Stimulated activated effector memory CD8-positive, alpha-beta T cell treated with anti-CD3 and anti-CD28 coated beads, Interleukin-12 subunit alpha, Interleukin-12 subunit beta, amount 100 ng/mL, for 72 hours (primary cell): ENCODE measurements at regions not wholly inside any gene's neighbourhood (a gene's known extent, or its start where the extent isn't known, plus 50 kb on each side); places are given as distances from the start of the nearest gene placed in this dataset.
"Not testable (repeated sequence)": the region's sequence is repeated elsewhere in the genome, so short reads cannot be mapped to it uniquely, and the experiment has no call there.

Source experiments
- ATAC-seq: fragments of 150-1000 bp; cut with Tn5 transposase; 2 replicates; pipeline ENCODE4 v1.10.0; 2021
- DNase-seq, 2 donors: peaks; one replicate each; pipeline ENCODE4 v3.0.0; 2021 to 2022; ENCODE audit warnings: low spot score in 2 of 2
- H3K27ac Mint-ChIP-seq: one replicate; pipeline ENCODE4 v1.8.0; 2022; ENCODE audit warnings: mild to moderate bottlenecking, mixed read lengths
- H3K36me3 Mint-ChIP-seq: one replicate; pipeline ENCODE4 v1.8.0; 2022; ENCODE audit warnings: mild to moderate bottlenecking, mixed read lengths
- H3K4me1 Mint-ChIP-seq: one replicate; pipeline ENCODE4 v1.8.0; 2022; ENCODE audit warnings: mixed read lengths
- H3K4me3 Mint-ChIP-seq: one replicate; pipeline ENCODE4 v1.8.0; 2022; ENCODE audit warnings: mild to moderate bottlenecking, mixed read lengths
- H3K9me3 Mint-ChIP-seq: one replicate; pipeline ENCODE4 v1.8.0; 2022; ENCODE audit warnings: mixed read lengths

DNA sequence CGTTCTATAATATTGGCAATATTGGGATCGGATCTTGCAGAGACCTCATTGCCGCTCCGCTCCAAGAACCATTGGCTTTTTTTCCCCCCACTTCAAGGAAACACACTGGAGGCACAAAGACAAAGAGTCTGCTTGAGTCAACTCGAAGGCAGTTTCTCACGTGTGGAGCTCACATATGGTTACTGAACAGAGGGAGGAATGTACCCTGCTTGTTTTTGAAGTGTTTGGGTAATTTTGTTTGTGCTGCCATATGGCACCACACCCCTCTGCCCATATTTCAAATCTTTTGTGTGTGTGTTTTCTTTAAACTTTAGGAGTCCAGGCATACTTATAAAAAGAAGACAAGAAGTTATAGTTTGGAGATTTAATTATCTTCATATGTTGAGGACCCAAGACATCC, 595.9 kb downstream of the DTWD2 start:
- Mint-ChIP-seq H3K4me3 (no peak overlapping the region), H3K27ac (no peak overlapping the region), H3K36me3 (no peaks in the 10 kb centered on the region), H3K4me1 (no peaks in the 10 kb centered on the region), H3K9me3 (peaks cover 5% of the 10 kb centered on the region)
- DNase-seq, result no peak
- ATAC-seq, result no peak

DNA sequence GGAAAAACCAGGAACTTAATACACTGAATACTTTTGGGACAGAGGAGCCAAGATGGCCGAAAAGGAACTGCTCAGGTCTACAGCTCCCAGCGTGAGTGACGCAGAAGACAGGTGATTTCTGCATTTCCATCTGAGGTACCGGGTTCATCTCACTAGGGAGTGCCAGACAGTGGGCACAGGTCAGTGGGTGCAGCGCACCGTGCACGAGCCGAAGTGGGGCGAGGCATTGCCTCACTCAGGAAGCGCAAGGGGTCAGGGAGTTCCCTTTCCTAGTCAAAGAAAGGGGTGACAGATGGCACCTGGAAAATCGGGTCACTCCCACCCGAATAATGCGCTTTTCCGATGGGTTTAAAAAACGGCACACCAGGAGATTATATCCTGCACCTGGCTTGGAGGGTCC, 605.4 kb downstream of the DTWD2 start:
- H3K36me3 Mint-ChIP-seq, H3K4me1 Mint-ChIP-seq, ATAC-seq, H3K4me3 Mint-ChIP-seq, H3K27ac Mint-ChIP-seq, DNase-seq: not testable (repeated sequence)
- H3K9me3 Mint-ChIP-seq, result peaks cover 12% of the 10 kb centered on the region

DNA sequence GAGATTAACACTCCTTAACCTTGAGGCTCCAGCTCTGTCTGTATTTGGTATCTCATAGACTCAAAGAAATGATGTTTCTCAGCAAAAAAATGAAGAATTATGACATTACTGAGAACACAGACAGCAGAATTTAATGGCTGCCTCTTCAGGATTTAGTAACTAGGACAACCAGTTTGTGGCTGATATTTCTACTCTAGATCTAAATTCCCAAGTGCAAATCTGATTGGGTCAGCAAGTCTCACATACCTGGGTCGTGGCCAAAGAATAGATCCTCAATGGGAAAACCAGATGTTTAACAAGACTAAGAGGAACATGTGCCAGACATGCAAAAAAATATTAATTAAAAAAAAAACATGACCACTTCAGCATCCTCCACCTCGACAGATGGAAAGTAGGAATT, 608.9 kb downstream of the DTWD2 start:
- DNase-seq (no peak), ATAC-seq (no peak)
- Mint-ChIP-seq H3K9me3 (peaks cover 10% of the 10 kb centered on the region), H3K4me3 (no peak overlapping the region), H3K4me1 (no peaks in the 10 kb centered on the region), H3K36me3 (no peaks in the 10 kb centered on the region), H3K27ac (no peak overlapping the region)

DNA sequence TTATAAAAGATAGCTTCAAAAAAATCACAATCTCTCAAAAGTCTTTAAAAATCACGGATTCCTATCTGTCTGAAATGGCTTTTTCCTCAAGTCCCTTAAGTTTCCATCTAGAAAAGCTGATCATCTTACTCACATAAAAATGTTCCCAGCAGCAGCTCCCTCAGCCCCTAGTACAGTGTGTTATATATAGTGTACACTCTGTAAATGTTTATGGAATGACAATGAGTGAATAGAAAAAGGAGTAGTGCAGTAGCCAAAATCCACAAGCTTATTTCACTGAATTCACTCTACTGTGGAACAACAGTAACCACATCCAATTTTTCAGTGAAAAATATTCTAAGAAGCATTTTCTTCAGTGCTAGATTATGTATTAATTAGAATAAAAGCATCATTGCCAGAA, 609.4 kb downstream of the DTWD2 start:
- Mint-ChIP-seq H3K4me3 (no peak overlapping the region), H3K36me3 (no peaks in the 10 kb centered on the region), H3K9me3 (peaks cover 10% of the 10 kb centered on the region), H3K27ac (no peak overlapping the region), H3K4me1 (no peaks in the 10 kb centered on the region)
- DNase-seq (no peak), ATAC-seq (no peak)

DNA sequence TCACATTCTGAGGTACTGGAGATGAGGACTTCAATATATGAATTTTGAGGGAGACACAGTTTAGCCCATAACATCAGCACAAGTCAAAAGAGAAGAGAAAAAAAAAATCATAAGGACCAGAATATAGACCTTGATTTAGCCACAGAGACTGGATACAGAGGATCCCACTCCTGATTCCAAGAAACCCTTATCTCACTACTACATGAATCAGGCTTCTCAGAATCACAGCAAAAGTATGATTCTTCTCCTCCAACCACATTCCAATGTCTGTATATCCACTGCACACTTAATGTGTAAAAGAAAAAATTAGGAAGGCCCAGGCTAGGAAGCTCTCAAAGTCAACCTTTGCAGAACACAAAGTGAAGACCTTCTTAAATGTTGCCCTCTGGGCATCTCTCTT, 610.9 kb downstream of the DTWD2 start:
- peaks cover 9% of the 10 kb centered on the region for H3K9me3 Mint-ChIP-seq
- ATAC-seq, result no peak

DNA sequence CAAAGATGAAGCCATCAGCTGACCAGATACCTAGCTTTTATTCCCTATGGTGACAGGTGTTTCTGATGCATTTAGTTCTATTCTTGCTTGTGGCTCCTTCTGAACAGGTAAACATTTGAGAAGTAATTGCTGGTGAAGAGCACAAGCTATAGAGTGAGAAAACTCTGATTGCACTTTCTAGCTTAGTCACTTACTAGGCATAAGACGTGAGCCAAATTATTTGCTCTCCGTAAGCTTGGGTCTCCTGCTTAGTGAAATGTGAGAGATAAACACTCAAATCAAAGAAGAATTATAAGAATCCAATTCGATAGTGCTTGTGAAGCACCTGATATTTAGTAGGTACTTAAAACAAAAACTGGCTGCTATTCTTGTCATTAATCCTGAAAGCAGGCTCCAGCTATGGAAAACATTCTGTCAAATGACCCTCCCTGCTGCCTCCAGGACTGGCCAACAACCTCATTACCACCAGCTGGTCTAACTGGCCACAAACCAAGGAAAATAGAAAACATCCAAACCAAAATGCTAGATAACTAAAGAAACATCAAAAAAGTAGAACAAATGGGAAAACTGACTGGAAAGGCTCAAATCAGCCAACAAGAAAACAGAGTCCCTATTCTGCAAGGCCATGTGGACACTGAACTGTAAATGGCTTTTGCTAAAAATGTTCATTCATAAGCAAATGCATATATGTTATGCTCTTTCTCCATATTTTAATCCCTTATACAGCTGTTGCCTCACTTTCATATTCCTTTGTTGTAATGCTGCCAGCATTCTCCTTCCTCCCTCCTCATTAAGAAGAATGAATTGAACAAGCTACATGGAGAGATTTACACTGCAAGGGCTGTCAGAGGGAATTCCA, 616.1 kb downstream of the DTWD2 start:
- no peak overlapping the region for H3K27ac Mint-ChIP-seq
- H3K4me1 Mint-ChIP-seq, result no peaks in the 10 kb centered on the region
- DNase-seq, result no peak
- no peaks in the 10 kb centered on the region for H3K36me3 Mint-ChIP-seq
- H3K4me3 Mint-ChIP-seq, result no peak overlapping the region
- ATAC-seq, result no peak
- H3K9me3 Mint-ChIP-seq, result peaks cover 10% of the 10 kb centered on the region

More for the DNA sequence above, 610.9 kb downstream of the DTWD2 start:
- no peaks in the 10 kb centered on the region for H3K36me3 Mint-ChIP-seq
- no peaks in the 10 kb centered on the region for H3K4me1 Mint-ChIP-seq
- DNase-seq, result no peak
- H3K4me3 Mint-ChIP-seq, result no peak overlapping the region
- H3K27ac Mint-ChIP-seq, result no peak overlapping the region

DNA sequence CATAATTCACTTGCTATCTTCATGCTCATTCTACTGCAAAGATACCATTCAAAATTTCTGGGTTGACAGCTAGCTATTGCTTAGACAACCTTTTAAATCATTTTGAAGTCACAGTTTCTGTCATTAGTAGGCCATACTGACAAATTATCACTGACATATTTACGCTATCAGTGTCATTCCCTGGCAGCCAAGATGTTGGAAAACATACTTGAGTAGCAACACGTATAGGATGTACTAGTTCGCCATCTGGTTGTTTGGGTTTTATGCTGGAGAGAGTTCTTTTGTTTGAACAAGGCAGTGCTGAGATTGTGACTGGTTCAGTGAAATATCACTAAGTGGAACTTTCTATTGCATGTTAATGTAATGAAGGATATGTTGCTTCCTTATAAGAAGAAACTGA, 621.9 kb downstream of the DTWD2 start:
- H3K9me3 Mint-ChIP-seq, result peaks cover 5% of the 10 kb centered on the region
- no peak for DNase-seq
- no peaks in the 10 kb centered on the region for H3K36me3 Mint-ChIP-seq
- H3K4me3 Mint-ChIP-seq, result no peak overlapping the region
- ATAC-seq, result no peak
- no peak overlapping the region for H3K27ac Mint-ChIP-seq
- H3K4me1 Mint-ChIP-seq, result no peaks in the 10 kb centered on the region

DNA sequence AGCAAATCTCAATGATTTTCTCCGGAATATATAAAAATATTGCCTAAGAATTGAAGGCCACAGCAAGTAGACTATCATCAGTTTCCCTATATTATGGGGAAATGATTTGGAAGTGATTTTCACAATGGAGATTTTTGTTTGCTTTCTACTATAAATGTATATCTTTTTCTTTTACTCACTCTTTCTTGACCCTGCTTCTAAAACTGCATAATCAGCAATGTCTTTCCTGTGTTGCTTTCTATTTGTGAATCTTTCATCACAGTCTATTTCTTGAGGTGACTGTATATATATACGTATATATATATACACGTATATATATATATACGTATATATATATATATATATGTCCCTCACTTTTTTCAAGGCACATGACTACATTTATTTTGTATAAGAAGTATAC, 622.6 kb downstream of the DTWD2 start:
- no peaks in the 10 kb centered on the region for H3K4me1 Mint-ChIP-seq

DNA sequence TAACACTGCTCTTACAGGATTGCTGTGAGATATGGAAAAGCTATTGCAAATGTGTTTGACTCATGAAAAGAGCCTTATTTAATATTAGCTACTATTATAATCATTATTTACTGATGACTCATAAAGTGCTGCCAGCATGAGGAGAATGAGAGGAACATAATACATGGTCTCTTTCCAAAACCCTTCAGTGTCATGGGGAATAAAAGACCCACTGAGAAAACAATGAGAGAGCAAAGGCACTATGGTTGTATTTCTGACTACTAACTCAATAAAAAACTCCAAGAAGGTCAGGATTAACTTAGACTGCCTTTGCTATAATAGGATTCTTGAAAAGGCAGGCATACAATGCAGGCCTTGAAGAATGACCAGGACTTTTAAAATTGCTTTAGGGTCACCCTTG, 633.5 kb downstream of the DTWD2 start:
- Mint-ChIP-seq H3K36me3 (no peaks in the 10 kb centered on the region), H3K27ac (no peak overlapping the region), H3K9me3 (peaks cover 6% of the 10 kb centered on the region), H3K4me3 (no peak overlapping the region), H3K4me1 (no peaks in the 10 kb centered on the region)
- ATAC-seq (no peak), DNase-seq (no peak)

More for the DNA sequence above, 622.6 kb downstream of the DTWD2 start:
- DNase-seq (no peak), ATAC-seq (no peak)
- Mint-ChIP-seq H3K27ac (no peak overlapping the region), H3K4me3 (no peak overlapping the region), H3K36me3 (no peaks in the 10 kb centered on the region), H3K9me3 (peaks cover 5% of the 10 kb centered on the region)

DNA sequence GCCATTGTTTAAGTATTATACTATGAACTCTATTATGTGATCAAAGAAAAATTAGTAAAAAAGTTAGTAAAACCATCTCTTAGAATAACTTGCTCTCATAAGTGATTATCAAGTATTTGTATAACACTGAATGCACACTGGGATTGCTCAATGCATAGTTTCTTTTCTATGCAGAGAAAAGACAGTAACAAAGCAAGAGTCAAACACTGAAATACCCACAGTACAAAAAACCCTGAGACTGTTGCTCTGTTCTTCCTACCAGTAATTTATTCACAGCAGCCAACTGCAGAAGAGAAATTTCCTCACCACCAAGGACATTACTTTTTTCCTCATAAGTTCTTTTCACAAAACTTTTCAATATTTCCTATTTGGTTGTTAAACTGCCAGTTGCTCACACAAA, 634.4 kb downstream of the DTWD2 start:
- Mint-ChIP-seq H3K4me3 (no peak overlapping the region), H3K27ac (no peak overlapping the region), H3K9me3 (peaks cover 6% of the 10 kb centered on the region), H3K36me3 (no peaks in the 10 kb centered on the region), H3K4me1 (no peaks in the 10 kb centered on the region)
- ATAC-seq (no peak), DNase-seq (no peak)

DNA sequence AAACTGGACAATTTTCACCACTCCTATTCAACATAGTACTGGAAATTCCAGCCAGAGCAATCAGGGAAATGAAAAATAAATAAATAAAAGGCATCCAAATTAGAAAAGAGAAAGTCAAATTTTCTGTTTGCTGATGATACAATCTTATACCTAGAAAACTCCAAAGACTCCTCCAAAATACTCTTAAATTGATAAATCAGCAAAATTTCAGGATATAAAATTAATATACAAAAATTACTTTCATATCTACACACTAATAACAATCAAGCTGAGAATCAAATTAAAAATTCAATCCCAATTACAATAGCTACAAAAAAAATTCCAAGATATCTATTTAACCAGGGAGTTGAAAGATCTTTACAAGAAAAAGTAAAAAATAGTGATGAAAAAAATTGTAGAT, 651.9 kb downstream of the DTWD2 start:
- H3K4me1 Mint-ChIP-seq, result no peaks in the 10 kb centered on the region

DNA sequence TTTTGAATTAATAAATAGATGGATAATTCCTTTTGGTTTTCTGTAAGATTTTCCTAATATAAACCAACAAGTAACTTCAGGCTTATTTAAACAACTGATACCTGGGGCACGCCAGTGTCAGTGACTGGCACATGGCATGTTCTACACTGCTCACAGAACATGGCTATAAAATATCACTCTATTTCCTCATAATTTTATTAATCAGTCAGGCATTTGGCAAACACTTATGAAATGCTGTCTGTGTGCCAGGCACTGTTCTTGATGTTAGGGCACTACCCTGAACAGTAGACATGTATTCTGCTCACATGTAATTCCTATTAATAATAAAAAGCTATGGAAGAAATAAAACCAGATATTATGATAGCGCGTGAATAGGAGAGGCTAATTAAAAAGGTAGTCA, 661.0 kb downstream of the DTWD2 start:
- ATAC-seq, result no peak
- no peak overlapping the region for H3K4me3 Mint-ChIP-seq
- DNase-seq, result no peak
- peaks cover 8% of the 10 kb centered on the region for H3K9me3 Mint-ChIP-seq
- no peaks in the 10 kb centered on the region for H3K4me1 Mint-ChIP-seq
- H3K27ac Mint-ChIP-seq, result no peak overlapping the region
- no peaks in the 10 kb centered on the region for H3K36me3 Mint-ChIP-seq

More for the DNA sequence above, 651.9 kb downstream of the DTWD2 start:
- no peaks in the 10 kb centered on the region for H3K36me3 Mint-ChIP-seq
- no peak for ATAC-seq
- H3K9me3 Mint-ChIP-seq, result peaks cover 18% of the 10 kb centered on the region
- H3K4me3 Mint-ChIP-seq, result no peak overlapping the region
- DNase-seq, result no peak
- H3K27ac Mint-ChIP-seq, result no peak overlapping the region

DNA sequence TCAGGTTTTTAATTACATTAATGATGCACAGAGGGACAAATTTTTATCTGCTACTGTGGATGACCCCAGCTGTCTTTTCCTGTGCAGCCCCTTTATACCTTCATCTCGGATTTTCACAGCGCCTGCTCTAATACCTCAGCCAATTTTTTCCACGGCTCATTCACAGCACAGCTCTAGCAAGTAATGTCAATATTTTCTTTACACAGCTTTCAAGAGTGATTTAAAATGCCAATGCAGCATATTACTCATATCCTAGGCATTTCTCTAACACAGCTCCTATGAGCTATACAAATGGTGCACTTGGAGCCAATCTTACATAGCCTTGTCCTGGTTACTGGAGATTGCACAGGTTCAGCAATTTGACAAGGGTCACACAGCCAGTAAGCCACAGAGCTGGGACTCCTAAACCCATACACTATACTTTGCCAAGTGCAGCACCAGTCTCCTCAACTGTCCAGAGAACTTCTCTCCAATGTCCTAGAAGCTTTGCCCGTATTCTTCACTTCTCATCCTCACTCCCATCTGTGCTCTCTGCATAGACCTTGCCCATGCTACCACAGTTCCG, 661.8 kb downstream of the DTWD2 start:
- Mint-ChIP-seq H3K36me3 (no peaks in the 10 kb centered on the region), H3K9me3 (peaks cover 9% of the 10 kb centered on the region), H3K27ac (no peak overlapping the region), H3K4me3 (no peak overlapping the region), H3K4me1 (no peaks in the 10 kb centered on the region)
- DNase-seq, result no peak
- peak; percentile 34 for ATAC-seq

DNA sequence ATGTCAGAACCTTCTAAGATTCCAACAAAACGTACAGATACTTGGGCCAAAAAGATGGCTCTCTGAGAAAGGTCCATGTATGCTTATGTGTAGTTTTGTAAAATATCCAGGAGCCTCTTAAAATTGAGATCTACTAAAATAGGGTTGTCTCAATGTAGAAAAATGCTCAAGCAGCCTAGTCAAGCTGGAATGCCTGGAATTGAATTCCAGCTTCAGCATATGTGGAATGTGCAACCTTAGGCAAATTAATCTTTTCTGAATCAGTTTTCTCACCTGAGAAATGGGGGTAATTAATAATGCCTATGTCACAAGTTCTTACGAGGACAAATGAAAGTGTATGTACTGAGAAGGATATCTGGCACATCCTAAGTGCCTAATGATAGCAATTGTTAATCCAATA, 662.4 kb downstream of the DTWD2 start:
- DNase-seq (no peak), ATAC-seq (no peak)
- Mint-ChIP-seq H3K36me3 (no peaks in the 10 kb centered on the region), H3K4me3 (no peak overlapping the region), H3K4me1 (no peaks in the 10 kb centered on the region), H3K9me3 (peaks cover 9% of the 10 kb centered on the region), H3K27ac (no peak overlapping the region)

DNA sequence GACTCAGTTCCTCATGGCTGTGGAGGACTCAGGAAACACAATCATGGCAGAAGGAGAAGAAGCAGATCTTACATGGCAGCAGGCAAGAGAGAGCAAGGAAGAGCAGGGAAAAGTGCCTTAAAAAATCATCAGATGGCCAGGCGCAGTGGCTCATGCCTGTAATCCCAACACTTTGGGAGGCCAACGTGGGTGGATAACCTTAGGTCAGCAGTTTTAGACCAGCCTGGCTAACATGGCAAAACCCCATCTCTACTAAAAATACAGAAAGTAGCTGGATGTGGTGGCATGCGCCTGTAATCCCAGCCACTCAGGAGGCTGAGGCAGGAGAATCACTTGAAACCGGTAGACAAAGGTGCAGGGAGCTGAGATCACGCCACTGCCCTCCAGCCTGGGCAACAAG, 664.6 kb downstream of the DTWD2 start:
- not testable (repeated sequence) for ATAC-seq, H3K4me3 Mint-ChIP-seq, DNase-seq, H3K36me3 Mint-ChIP-seq, H3K4me1 Mint-ChIP-seq, H3K27ac Mint-ChIP-seq
- peaks cover 18% of the 10 kb centered on the region for H3K9me3 Mint-ChIP-seq

DNA sequence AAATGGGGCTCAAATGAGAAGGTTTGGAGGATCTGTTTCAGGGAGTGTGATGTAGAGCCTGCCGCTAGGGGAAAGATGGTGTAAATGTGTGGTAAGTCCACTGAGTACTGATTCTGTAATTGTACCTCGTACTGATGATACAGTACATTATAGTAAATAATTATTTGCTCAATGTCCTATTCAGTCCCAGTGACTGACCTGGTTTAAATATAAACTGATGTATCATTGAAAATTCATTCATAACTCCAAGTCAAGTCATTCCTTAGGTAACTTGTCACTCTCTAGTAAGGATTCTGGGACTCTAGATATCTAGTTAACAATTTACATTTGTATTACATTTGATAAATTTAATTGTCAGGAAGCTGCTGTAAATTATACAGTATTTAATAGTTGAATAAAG, 667.3 kb downstream of the DTWD2 start:
- Mint-ChIP-seq H3K4me1 (no peaks in the 10 kb centered on the region), H3K4me3 (no peak overlapping the region), H3K36me3 (no peaks in the 10 kb centered on the region), H3K27ac (no peak overlapping the region), H3K9me3 (peaks cover 19% of the 10 kb centered on the region)
- ATAC-seq (no peak), DNase-seq (no peak)
